ENCODE measurements at regions not wholly inside any gene's neighbourhood (a gene's known extent, or its start where the extent isn't known, plus 50 kb on each side); places are given as distances from the start of the nearest gene placed in this dataset.

DNA sequence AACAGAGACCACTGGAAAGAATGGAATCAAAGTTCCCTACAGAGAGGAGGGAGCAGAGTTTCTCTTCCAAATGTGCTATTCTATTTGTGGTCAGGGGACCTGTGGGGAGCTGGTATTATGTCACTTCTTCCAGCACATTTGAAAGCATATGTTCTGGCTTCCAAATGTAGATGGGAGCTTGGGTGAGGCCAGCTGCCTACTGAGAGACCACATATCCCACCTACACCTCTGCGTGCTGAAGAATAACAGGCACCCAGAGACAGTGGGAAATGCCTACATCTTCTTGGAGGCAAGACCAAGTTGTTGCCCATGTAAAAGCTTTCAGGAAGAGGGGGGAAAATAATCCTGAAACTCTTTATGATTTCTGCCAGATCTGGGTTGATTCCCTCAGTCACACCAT lies 286.8 kb upstream of the UMPS start:
- Mint-ChIP-seq H3K36me3 (no peaks in the 10 kb centered on the region), H3K9me3 (no peaks in the 10 kb centered on the region), H3K27ac (no peak overlapping the region), H3K27me3 (peaks cover 5% of the 10 kb centered on the region), H3K4me1 (no peaks in the 10 kb centered on the region), H3K4me3 (no peak overlapping the region)
- no peak for DNase-seq

DNA sequence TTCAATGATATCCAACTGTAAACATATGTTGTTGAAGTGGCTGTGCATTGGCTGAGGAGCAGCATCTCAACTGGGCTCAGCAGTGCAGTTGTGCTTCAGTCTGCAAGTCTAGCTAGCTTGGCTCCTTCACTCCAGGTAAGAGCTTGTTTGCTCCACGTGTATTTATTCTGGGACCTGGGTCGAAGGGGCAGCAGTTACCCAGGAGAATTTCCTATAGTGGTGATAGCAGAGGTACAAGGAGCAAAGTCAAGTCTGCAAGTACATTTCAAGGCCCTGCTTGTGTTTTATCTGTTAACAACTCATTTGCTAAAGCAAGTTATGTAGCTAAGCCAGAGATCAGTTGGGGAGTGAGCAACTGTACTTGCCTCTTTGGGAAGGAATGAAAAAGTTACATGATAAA lies 286.2 kb upstream of the UMPS start:
- Mint-ChIP-seq H3K27ac (no peak overlapping the region), H3K9me3 (no peaks in the 10 kb centered on the region), H3K4me3 (no peak overlapping the region), H3K27me3 (peaks cover under 1% of the 10 kb centered on the region), H3K4me1 (no peaks in the 10 kb centered on the region), H3K36me3 (no peaks in the 10 kb centered on the region)
- no peak for DNase-seq

DNA sequence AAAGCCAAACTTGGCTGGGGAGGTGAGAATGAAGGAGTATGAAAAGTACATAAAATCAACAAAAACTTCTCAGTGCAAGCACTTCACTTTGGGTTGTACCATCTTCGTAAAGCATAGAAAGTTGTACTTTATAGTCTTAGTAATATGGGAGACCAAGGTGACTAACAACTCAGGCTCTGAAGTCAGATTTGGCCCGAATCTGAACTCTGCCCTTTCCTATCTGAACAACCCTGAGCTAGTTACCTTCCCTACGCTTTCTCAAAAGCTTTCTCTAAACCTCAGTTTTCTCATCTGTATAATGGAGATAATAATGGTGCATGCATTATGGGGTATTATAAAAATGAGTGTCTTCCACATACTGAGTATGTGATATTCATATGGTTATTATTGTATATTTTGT lies 285.4 kb upstream of the UMPS start:
- Mint-ChIP-seq H3K27me3 (no peaks in the 10 kb centered on the region), H3K4me1 (no peaks in the 10 kb centered on the region), H3K9me3 (no peaks in the 10 kb centered on the region), H3K36me3 (no peaks in the 10 kb centered on the region), H3K4me3 (no peak overlapping the region), H3K27ac (no peak overlapping the region)
- DNase-seq = no peak

DNA sequence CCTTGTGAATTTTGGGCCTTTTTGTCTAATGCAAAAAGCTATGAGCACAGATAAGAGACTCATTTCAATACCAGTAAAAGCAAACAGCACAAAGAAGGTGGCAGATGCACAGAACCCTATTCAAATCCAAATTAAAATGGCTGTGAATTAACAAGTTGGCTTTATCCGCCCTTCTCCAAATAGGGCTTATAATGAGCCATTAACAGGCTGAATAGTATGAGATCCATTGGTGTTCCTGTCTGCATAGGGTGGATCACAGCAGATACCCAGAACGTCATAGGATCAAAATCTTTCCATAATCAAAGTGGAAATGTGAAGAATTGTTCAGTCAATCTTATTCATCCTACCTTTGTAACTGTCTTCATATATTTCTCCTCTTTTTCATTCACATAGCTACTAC lies 282.4 kb upstream of the UMPS start:
- Mint-ChIP-seq H3K4me1 (no peaks in the 10 kb centered on the region), H3K27ac (no peak overlapping the region), H3K9me3 (no peaks in the 10 kb centered on the region), H3K36me3 (no peaks in the 10 kb centered on the region), H3K27me3 (peaks cover 8% of the 10 kb centered on the region), H3K4me3 (no peak overlapping the region)
- no peak for DNase-seq

DNA sequence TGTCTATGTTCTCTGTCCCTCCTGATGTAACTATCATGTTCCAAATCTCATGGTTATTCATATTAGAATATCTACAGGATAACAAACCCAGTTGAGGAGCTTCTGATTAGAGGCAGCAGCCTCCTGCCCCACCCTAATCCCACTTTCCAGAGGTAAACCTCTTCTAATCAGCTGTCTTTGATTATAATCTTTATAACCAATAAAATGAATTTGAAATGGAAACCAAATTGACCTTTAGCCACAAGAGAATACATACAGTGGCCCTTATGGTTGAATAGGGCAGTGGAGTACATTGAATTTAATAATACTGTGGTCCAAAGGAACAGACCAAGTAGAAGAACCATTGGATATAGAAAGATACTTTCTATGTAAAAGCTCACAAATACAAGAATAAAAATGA lies 281.3 kb upstream of the UMPS start:
- Mint-ChIP-seq H3K27me3 (peaks cover 8% of the 10 kb centered on the region), H3K9me3 (no peaks in the 10 kb centered on the region), H3K27ac (no peak overlapping the region), H3K4me3 (no peak overlapping the region), H3K4me1 (no peaks in the 10 kb centered on the region), H3K36me3 (no peaks in the 10 kb centered on the region)
- DNase-seq = no peak

DNA sequence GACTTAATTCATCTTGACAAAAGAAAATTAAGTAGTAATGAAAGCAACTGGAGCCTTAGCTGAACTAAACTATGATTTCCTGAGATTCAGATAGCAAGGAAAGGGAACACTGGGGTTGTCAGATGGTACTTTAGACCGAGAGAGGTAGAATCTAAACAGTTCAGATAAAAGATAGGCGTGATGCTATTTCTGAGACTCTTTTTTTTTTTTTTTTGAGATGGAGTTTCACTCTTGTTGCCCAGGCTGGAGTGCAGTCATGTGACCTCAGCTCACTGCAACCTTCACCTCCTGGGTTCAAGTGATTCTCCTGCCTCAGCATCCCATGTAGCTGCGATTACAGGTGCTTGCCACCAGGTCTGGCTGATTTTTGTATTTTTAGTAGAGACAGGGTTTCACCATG lies 279.9 kb upstream of the UMPS start:
- H3K27ac Mint-ChIP-seq = no peak overlapping the region
- H3K4me3 Mint-ChIP-seq = no peak overlapping the region
- no peaks in the 10 kb centered on the region for H3K36me3 Mint-ChIP-seq
- no peak for DNase-seq
- H3K27me3 Mint-ChIP-seq = peaks cover 8% of the 10 kb centered on the region
- no peaks in the 10 kb centered on the region for H3K4me1 Mint-ChIP-seq
- H3K9me3 Mint-ChIP-seq = no peaks in the 10 kb centered on the region

DNA sequence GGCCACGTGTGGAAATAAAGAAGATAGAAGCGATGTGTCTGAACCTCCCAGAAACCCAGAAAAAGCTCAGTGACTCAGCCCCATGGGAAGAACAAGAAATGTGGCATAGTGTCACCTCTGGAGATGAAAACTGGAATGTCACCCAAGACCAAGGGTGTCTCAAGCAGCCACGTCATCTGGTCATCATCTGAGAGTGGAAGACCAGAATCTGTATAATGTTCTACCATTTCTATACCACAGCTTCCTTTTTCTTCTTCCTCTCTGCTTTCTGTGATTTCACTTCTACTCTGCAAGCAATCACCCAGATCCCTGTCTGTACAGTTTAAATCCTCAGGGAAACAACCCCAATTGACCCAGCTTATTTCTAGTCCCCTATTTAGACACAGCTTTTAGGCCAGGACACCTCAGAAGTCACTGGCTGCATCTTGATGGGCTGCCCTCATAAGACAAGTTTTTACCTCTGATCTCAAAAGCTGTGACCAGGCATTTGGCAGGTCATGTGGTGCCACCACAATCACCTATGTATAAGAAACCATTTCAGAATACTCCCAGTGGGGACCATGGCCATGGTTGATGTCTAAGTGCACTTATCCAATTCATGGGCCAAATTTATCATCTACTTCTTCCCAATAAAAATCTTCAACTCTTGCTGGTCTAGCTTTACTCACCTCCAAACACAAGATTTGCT lies 278.5 kb upstream of the UMPS start:
- Mint-ChIP-seq H3K27me3 (peaks cover 8% of the 10 kb centered on the region), H3K4me3 (no peak overlapping the region)

DNA sequence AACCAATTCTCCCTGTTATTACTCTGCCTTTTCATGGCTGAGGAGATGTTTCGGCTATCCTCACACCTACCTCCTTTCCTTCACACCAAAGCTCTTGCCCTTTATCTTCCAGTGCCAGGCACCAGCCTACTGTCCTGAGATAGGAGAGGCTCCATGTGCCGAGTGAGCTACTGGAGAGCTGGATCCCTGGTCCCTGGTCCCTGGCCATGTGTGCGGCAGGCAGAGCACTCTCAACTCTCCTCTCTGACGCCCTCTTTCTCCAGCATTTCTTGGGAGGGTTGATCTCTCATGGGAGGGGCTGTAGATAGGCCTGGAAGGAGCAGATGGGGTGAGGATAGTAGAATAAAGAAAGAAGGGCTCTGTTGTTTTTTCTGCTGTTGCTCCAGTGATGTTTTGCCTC lies 277.1 kb upstream of the UMPS start:
- no peak overlapping the region for H3K27ac Mint-ChIP-seq
- H3K27me3 Mint-ChIP-seq = peaks cover 16% of the 10 kb centered on the region
- no peaks in the 10 kb centered on the region for H3K4me1 Mint-ChIP-seq
- no peaks in the 10 kb centered on the region for H3K9me3 Mint-ChIP-seq
- no peaks in the 10 kb centered on the region for H3K36me3 Mint-ChIP-seq
- no peak for DNase-seq
- H3K4me3 Mint-ChIP-seq = no peak overlapping the region

More for the DNA sequence above, 278.5 kb upstream of the UMPS start:
- no peaks in the 10 kb centered on the region for H3K9me3 Mint-ChIP-seq
- H3K4me1 Mint-ChIP-seq = no peaks in the 10 kb centered on the region
- DNase-seq = no peak
- H3K36me3 Mint-ChIP-seq = no peaks in the 10 kb centered on the region
- H3K27ac Mint-ChIP-seq = no peak overlapping the region

DNA sequence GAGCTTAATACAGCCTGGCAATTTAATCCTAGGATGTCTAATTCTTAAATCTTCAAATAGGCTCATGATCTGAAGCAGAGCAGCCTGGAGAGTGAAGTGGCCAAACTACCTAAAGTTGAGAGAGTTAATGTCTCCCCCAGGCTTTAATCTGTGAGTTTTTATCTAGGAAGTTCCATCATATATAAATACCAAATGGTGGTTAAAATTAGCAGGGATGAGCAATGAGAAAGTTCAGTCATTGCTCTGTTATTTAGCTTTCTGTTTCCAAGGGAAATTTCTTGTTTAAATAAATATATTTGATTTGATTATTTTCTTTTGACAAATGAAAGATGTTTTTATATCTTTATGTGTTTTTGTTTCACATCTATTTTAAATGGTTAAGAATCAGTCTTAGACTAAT lies 274.4 kb upstream of the UMPS start:
- no peak overlapping the region for H3K4me3 Mint-ChIP-seq
- H3K4me1 Mint-ChIP-seq = no peaks in the 10 kb centered on the region
- H3K27ac Mint-ChIP-seq = no peak overlapping the region
- no peaks in the 10 kb centered on the region for H3K9me3 Mint-ChIP-seq
- H3K36me3 Mint-ChIP-seq = no peaks in the 10 kb centered on the region
- DNase-seq = no peak
- peaks cover 20% of the 10 kb centered on the region for H3K27me3 Mint-ChIP-seq

DNA sequence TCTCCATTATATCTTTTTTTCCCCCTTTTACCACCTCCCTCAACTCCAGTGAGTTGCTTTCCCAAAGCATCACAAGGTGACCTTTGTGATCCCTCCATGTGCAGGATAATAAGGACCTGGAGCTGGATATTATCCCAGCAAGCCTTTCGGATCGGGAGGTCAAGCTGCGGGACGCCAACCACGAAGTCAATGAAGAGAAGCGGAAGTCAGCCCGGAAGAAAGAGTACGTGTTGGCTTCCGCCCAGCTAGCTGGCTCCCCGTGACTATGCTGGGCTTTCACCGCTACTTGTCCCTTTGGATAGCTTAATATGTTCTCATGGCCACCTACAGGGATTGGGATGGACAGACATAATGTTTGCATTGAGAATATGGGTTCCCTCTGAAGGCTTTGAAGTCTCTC lies 273.7 kb upstream of the UMPS start:
- Mint-ChIP-seq H3K27me3 (peaks cover 24% of the 10 kb centered on the region), H3K4me1 (no peaks in the 10 kb centered on the region), H3K36me3 (no peaks in the 10 kb centered on the region), H3K9me3 (no peaks in the 10 kb centered on the region), H3K4me3 (no peak overlapping the region), H3K27ac (no peak overlapping the region)
- no peak for DNase-seq

DNA sequence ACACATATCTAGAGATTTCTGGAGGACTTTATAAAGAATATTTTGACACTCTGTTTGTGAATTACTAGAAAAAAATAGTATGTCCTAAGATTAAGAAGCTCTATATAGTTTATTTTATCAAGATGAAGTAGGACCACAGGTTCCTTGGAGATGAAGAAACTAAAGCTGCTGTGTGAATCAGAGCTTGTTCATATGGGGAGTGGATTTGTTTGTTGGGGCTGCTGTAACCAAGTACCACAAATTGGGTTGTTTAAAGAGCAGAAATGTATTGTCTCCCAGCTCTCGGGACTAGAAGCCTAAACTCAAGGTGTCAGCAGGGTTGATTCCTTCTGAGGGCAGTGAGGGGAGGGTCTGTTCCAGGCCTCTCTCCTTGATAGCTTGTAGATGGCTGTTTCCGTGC lies 270.6 kb upstream of the UMPS start:
- no peaks in the 10 kb centered on the region for H3K36me3 Mint-ChIP-seq
- peaks cover 19% of the 10 kb centered on the region for H3K27me3 Mint-ChIP-seq
- DNase-seq = no peak
- H3K9me3 Mint-ChIP-seq = no peaks in the 10 kb centered on the region
- no peak overlapping the region for H3K4me3 Mint-ChIP-seq
- H3K4me1 Mint-ChIP-seq = no peaks in the 10 kb centered on the region
- H3K27ac Mint-ChIP-seq = no peak overlapping the region

DNA sequence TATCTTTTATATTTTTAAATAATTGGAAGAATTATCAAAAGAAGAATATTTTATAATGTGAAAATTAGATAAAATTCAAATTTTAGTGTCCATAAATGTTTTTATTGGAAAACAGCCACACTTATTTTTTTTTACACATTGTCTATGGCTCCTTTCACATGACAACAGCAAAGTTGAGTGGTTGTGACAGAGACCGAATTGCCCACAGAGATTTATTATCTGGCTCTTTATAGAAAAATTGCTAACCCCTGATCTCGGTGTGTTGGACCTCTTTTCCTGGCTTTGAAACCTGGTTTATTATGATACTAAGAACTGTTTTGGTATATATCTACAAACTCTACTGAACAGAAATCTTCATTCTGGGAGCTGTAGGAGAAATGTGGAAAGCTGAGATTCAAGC lies 269.1 kb upstream of the UMPS start:
- Mint-ChIP-seq H3K36me3 (no peaks in the 10 kb centered on the region), H3K9me3 (no peaks in the 10 kb centered on the region), H3K27me3 (peaks cover 19% of the 10 kb centered on the region), H3K4me1 (no peaks in the 10 kb centered on the region), H3K4me3 (no peak overlapping the region), H3K27ac (no peak overlapping the region)
- DNase-seq = no peak

DNA sequence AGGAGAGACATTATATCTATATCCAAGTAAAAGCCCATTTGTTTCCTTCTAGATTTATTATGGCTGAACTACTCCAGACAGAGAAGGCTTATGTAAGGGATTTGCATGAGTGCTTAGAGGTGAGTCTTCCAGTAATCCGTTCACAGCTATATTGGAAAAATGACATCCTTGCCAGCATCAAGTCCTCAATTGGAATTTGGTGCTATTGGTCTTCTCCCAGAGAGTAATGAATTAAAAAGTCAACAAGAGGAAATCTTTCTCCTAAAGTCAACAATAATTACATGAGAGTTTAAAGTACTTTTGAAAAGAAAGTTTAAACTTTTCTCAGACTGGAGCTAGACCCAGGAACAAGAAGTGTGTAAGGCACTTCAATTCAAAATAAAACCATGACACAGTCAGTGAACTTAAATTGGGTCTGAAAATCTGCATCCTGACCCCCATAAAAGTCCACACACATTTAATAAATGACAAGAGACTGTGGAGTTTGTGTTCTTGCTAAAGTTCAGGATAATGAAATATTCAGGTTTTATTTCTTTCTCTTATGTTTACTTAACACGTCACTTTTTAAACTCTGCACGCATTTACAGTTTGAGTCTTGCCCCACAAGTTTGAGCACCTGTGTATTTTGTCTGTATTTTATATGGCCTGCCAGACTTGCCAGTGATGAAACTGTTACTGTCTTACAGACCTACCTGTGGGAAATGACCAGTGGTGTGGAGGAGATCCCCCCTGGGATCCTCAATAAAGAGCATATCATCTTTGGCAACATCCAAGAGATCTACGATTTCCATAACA lies 268.2 kb upstream of the UMPS start:
- no peak overlapping the region for H3K27ac Mint-ChIP-seq
- DNase-seq = no peak
- H3K36me3 Mint-ChIP-seq = no peaks in the 10 kb centered on the region
- no peaks in the 10 kb centered on the region for H3K9me3 Mint-ChIP-seq
- H3K4me1 Mint-ChIP-seq = no peaks in the 10 kb centered on the region
- peaks cover 23% of the 10 kb centered on the region for H3K27me3 Mint-ChIP-seq
- no peak overlapping the region for H3K4me3 Mint-ChIP-seq

DNA sequence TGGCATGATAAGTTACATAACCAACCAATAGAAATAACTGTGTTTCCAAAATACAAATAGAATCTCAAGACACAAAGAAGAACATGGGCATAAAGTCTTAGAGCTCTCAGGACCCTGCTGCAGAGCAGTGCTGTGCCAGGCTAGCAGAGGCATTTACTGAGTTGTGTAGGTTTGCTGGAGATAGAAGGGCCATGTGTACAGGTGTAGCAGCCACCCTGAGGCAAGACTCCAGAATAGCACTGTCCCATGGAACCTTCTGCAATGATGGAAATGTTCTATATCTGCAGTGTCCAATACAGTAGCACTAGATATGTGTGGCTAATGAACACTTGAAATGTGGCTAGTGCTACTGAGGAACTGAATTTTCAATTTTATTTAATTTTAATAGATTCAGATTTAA lies 267.0 kb upstream of the UMPS start:
- Mint-ChIP-seq H3K4me3 (no peak overlapping the region), H3K36me3 (no peaks in the 10 kb centered on the region), H3K9me3 (no peaks in the 10 kb centered on the region), H3K27ac (no peak overlapping the region), H3K4me1 (no peaks in the 10 kb centered on the region), H3K27me3 (peaks cover 25% of the 10 kb centered on the region)
- no peak for DNase-seq

DNA sequence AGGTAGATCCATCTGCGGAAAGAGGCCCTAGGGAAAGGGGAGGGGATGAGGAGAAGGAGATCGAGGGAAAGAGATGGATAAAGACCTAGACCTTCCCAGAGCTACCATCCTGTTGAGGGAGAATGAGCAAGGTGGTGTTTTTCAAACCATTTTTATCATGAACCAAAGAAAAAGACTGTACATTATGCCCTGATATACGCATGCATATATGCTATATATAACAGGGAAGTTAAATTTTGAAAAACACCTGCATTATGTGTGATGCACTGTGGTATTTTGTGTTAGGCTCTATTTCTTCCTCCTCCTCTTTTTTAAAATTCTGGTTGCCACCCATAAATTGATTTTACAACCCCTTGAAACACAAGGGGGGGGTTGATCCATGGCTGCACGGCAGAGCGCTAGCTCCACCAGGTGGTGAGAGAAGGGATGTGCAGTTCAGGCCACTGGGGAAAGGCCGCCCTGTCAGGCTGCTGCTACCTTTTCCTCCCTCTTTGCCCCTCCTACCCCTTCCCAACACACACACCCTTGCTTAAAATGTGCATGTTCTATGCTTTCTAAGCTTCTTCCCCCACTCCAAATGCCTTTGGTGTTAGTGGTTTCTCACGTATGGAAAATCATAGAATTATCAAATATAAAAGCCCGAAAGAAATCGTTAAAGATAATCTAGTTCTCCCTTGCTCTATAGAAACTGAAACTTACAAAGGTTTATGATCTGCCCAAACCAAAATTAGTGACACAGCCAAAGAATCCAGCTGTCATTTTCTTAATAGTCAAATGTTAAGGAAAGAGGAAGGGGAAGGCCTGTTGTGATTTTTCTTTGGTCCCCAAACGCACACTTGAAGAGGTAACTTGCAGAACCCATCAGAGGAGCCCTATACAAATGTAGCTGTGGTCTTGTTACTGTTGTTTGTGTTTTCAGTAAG lies 262.0 kb upstream of the UMPS start:
- Mint-ChIP-seq H3K36me3 (no peaks in the 10 kb centered on the region), H3K4me3 (no peak overlapping the region), H3K4me1 (no peaks in the 10 kb centered on the region), H3K9me3 (no peaks in the 10 kb centered on the region), H3K27me3 (peaks cover 35% of the 10 kb centered on the region), H3K27ac (no peak overlapping the region)
- peak; percentile 27 for DNase-seq
